GM20000 (cell line): ENCODE measurements at regions not wholly inside any gene's neighbourhood (a gene's known extent, or its start where the extent isn't known, plus 50 kb on each side); places are given as distances from the start of the nearest gene placed in this dataset.

Source experiments
- DNase-seq: peaks from one replicate; pipeline ENCODE4 v3.0.0; 2012; ENCODE audit warnings: low spot score
- TF ChIP-seq, protein P1 (sequence below): IDR thresholded peaks from 2 replicates; pipeline ENCODE4 v1.5.1; 2012; ENCODE audit warnings: mild to moderate bottlenecking, control low read depth; ENCODE audit errors: extremely low read depth, missing control alignments

GRCh38 chr13:76777096-76777495 is 109.1 kb downstream of the KCTD12 start:
- TF ChIP-seq, protein P1, sequence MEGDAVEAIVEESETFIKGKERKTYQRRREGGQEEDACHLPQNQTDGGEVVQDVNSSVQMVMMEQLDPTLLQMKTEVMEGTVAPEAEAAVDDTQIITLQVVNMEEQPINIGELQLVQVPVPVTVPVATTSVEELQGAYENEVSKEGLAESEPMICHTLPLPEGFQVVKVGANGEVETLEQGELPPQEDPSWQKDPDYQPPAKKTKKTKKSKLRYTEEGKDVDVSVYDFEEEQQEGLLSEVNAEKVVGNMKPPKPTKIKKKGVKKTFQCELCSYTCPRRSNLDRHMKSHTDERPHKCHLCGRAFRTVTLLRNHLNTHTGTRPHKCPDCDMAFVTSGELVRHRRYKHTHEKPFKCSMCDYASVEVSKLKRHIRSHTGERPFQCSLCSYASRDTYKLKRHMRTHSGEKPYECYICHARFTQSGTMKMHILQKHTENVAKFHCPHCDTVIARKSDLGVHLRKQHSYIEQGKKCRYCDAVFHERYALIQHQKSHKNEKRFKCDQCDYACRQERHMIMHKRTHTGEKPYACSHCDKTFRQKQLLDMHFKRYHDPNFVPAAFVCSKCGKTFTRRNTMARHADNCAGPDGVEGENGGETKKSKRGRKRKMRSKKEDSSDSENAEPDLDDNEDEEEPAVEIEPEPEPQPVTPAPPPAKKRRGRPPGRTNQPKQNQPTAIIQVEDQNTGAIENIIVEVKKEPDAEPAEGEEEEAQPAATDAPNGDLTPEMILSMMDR: no peak
- no peak for DNase-seq

GRCh38 chr13:76775088-76775740 is 111.0 kb downstream of the KCTD12 start:
- DNase-seq: no peak
- TF ChIP-seq, protein P1: no peak

- DNase-seq: no peak
- TF ChIP-seq, protein P1: no peak
These were observed 112.6 kb downstream of the KCTD12 start for GRCh38 chr13:76773448-76774094.

GRCh38 chr13:76772241-76772640 is 114.0 kb downstream of the KCTD12 start:
- TF ChIP-seq, protein P1: no peak
- DNase-seq: no peak

DNA sequence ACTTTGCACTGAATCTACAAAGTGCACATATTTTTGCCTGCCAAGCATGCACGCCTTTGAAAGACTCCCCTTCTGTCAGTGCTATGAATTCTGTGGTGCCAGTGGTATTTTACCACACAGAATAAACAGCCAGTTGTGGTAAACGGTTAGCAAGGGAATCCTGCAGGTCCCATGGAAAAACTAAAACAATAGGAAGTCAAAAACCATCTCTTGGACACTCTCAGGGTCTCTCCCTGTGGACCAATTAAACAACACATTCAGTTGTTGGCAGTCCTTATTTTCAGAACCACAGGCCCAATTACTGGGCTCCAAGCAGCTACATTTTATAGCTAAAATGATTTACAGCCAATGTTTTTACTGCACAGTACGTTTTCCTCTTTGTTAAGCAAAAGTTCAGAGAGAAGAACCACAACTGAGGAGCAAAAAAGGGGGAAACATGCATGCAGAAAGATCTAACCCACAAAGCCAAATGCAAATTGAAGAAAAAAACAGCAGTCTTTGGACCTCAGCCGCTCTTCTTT is 116.9 kb downstream of the KCTD12 start:
- TF ChIP-seq, protein P1: no peak
- DNase-seq: no peak

DNA sequence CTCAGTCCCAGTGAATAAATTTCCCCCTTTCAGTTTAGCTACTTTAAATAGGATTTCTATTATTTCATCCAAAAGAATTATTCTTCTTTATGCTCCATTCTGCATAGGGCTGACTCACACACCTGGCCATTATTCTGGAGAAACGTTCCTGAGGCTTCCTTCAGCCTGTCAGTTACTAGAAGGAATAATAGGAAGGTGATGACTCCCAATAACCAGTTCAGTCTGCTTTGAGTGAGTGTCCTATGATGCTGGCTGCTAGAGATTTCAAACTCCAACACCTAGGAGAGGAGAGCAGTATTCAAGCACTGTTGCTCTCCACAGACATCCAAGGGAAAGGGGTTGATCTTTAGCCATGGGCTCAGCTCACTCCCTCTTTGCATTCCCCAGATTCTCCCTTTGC is 117.8 kb downstream of the KCTD12 start:
- TF ChIP-seq, protein P1: no peak
- no peak for DNase-seq

GRCh38 chr13:76764916-76765315 is 121.3 kb downstream of the KCTD12 start:
- TF ChIP-seq, protein P1: no peak
- DNase-seq: no peak
